GM23248 (cell line): ENCODE measurements at regions not wholly inside any gene's neighbourhood (a gene's known extent, or its start where the extent isn't known, plus 50 kb on each side); places are given as distances from the start of the nearest gene placed in this dataset.

Experiments used
- DNase-seq: peaks from one replicate; pipeline ENCODE4 v3.0.0-alpha.2; 2015
- H2AFZ ChIP-seq: fragments of 200-600 bp; sonication (generic); 2 replicates; pipeline ENCODE4 v1.6.1; 2016; ENCODE audit warnings: antibody characterized with exemption
- H3F3A ChIP-seq: fragments of 200-600 bp; sonication (generic); 2 replicates; pipeline ENCODE4 v1.6.1; 2016; ENCODE audit warnings: mild to moderate bottlenecking, antibody characterized with exemption, mixed run types; ENCODE audit not compliant: insufficient read depth
- H3K27ac ChIP-seq: fragments of 200-600 bp; sonication (generic); 2 replicates; pipeline ENCODE4 v1.5.1; 2016; ENCODE audit warnings: mild to moderate bottlenecking
- H3K27me3 ChIP-seq: fragments of 200-600 bp; sonication (generic); replicated peaks from 2 replicates; pipeline ENCODE4 v1.6.1; 2016; ENCODE audit warnings: mild to moderate bottlenecking; ENCODE audit not compliant: insufficient read depth
- H3K36me3 ChIP-seq: fragments of 200-600 bp; sonication (generic); 2 replicates; pipeline ENCODE4 v1.6.1; 2016; ENCODE audit warnings: low read depth, mild to moderate bottlenecking
- H3K4me1 ChIP-seq: fragments of 200-600 bp; sonication (generic); 2 replicates; pipeline ENCODE4 v1.6.1; 2016; ENCODE audit warnings: mild to moderate bottlenecking; ENCODE audit not compliant: insufficient read depth
- H3K4me2 ChIP-seq: fragments of 200-600 bp; sonication (generic); one replicate; pipeline ENCODE4 v1.6.1; 2016; ENCODE audit warnings: mild to moderate bottlenecking; ENCODE audit not compliant: unreplicated experiment
- H3K4me3 ChIP-seq: fragments of 200-600 bp; sonication (generic); 2 replicates; pipeline ENCODE4 v1.5.1; 2016; ENCODE audit warnings: mild to moderate bottlenecking
- H3K79me2 ChIP-seq: fragments of 200-600 bp; sonication (generic); 2 replicates; pipeline ENCODE4 v1.6.1; 2016; ENCODE audit warnings: mild to moderate bottlenecking; ENCODE audit not compliant: insufficient read depth
- H3K9ac ChIP-seq: fragments of 200-600 bp; sonication (generic); 2 replicates; pipeline ENCODE4 v1.6.1; 2016; ENCODE audit warnings: mild to moderate bottlenecking
- H3K9me2 ChIP-seq: fragments of 200-600 bp; sonication (generic); 2 replicates; pipeline ENCODE4 v1.6.1; 2016; ENCODE audit warnings: mixed run types, mild to moderate bottlenecking, moderate library complexity; ENCODE audit not compliant: insufficient read depth
- H3K9me3 ChIP-seq: fragments of 200-600 bp; sonication (generic); one replicate; pipeline ENCODE4 v1.6.1; 2017; ENCODE audit warnings: low read depth
- H4K20me1 ChIP-seq: fragments of 200-600 bp; sonication (generic); 2 replicates; pipeline ENCODE4 v1.6.0; 2016; ENCODE audit not compliant: insufficient read depth
- EZH2 ChIP-seq: fragments of 200-600 bp; sonication (generic); IDR thresholded peaks from 2 replicates; pipeline ENCODE4 v1.6.1; 2018; ENCODE audit warnings: antibody characterized with exemption, mild to moderate bottlenecking; ENCODE audit not compliant: insufficient read depth, poor library complexity, severe bottlenecking
- EZH2phosphoT487 ChIP-seq: fragments of 200-600 bp; sonication (generic); IDR thresholded peaks from 2 replicates; pipeline ENCODE4 v1.6.1; 2018; ENCODE audit warnings: antibody characterized with exemption, moderate library complexity, mild to moderate bottlenecking, low read depth; ENCODE audit not compliant: insufficient read depth
- WGBS, 2 experiments: methylation state at CpG; one replicate each; pipeline ENCODE4 v1.1.6; 2015 to 2017; ENCODE audit warnings: low lambda C conversion rate in 2 of 2, low coverage in 1 of 2; ENCODE audit errors: missing lambda C conversion rate in 2 of 2; 5-methylcytosine and 5-hydroxymethylcytosine counted together
- in situ Hi-C: fragments of 300-500 bp; cut with MboI; formaldehyde crosslinking; loops from 2 replicates; pipeline ENCODE4 v1.15.0; 2020

DNA sequence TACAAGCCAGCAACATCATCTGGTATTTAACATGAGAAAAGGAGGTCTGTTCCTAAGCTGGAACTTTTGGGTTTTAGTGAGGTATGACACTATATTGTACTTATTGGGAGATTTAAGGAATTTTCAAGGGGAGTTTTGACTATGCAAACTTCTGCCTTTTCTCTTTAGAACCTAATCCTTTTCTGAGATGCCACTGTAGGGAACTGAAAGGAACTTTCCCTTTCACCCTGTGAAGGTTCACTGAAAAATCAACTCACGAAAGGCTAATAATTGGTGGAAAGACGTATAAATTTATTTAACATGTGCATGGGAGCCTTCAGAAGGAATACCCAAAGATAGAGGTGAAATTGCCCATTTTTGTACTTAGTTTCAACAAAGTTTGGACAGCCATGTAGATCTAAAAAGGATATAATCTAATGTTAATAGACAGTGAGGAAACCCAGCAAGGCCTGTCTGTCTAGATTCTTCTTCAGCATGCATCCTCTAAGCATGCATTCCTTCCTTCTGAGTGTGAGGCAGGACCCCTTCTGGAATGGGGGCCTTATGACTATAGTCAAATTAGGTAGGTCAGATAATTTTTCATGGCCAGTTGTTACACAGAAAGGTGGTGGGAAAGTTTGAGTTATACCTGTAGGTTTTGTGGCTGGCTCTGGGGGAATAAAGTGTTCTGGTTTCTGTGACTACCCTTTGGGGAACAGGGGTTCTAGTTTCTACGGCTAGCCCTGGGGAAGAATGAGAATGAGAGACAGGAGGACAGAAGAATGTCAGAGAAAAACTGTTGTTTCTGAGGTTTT is 200.3 kb downstream of the C9orf152 start:
- no peaks in the 10 kb centered on the region for H3K4me1 ChIP-seq
- no peak overlapping the region for H2AFZ ChIP-seq
- no peak overlapping the region for H3K4me2 ChIP-seq
- no peak for TF ChIP-seq EZH2phosphoT487
- TF ChIP-seq EZH2: no peak
- WGBS, 2 experiments: 93 to 97% methylated on average over 3 of the region's 3 CpGs
- H3K27me3 ChIP-seq: no peaks in the 10 kb centered on the region
- no peaks in the 10 kb centered on the region for H3K9me2 ChIP-seq
- DNase-seq: no peak
- H3K4me3 ChIP-seq: no peak overlapping the region
- no peaks in the 10 kb centered on the region for H3F3A ChIP-seq
- H3K36me3 ChIP-seq: no peaks in the 10 kb centered on the region
- H3K9me3 ChIP-seq: no peaks in the 10 kb centered on the region
- H3K9ac ChIP-seq: no peak overlapping the region
- H3K27ac ChIP-seq: no peak overlapping the region
- in situ Hi-C loops: no loop called here
- H4K20me1 ChIP-seq: no peaks in the 10 kb centered on the region
- H3K79me2 ChIP-seq: no peaks in the 10 kb centered on the region

DNA sequence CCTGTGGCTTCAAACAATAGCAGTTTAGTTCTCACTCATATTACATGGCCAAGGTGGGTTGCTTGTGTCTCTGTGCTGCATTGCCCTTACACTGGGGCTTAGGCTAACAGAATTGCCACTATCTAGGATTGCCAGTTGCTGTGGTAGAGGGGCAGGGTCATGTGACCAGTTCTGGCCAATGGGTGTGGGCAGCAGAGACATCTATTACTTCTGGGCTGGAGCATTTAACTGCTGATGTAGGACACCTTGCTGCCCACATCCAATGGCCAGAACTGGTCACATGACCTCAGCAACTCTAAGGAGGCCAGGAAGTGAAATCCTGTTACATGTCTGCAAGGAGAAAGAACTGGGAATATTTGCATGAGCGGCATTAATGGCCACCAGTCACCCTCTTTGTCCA is 199.3 kb downstream of the C9orf152 start:
- no peaks in the 10 kb centered on the region for H4K20me1 ChIP-seq
- no peak overlapping the region for H3K27ac ChIP-seq
- H2AFZ ChIP-seq: no peak overlapping the region
- no peaks in the 10 kb centered on the region for H3K4me1 ChIP-seq
- no peak for TF ChIP-seq EZH2phosphoT487
- TF ChIP-seq EZH2: no peak
- H3K27me3 ChIP-seq: no peaks in the 10 kb centered on the region
- 96 to 100% methylated on average over 1 of the region's 1 CpG for WGBS, 2 experiments
- no peaks in the 10 kb centered on the region for H3K36me3 ChIP-seq
- no peak for DNase-seq
- H3F3A ChIP-seq: no peaks in the 10 kb centered on the region
- no peak overlapping the region for H3K4me3 ChIP-seq
- H3K4me2 ChIP-seq: no peak overlapping the region
- H3K9ac ChIP-seq: no peak overlapping the region
- H3K79me2 ChIP-seq: no peaks in the 10 kb centered on the region
- no peaks in the 10 kb centered on the region for H3K9me3 ChIP-seq
- no peaks in the 10 kb centered on the region for H3K9me2 ChIP-seq
- in situ Hi-C loops: no loop called here

DNA sequence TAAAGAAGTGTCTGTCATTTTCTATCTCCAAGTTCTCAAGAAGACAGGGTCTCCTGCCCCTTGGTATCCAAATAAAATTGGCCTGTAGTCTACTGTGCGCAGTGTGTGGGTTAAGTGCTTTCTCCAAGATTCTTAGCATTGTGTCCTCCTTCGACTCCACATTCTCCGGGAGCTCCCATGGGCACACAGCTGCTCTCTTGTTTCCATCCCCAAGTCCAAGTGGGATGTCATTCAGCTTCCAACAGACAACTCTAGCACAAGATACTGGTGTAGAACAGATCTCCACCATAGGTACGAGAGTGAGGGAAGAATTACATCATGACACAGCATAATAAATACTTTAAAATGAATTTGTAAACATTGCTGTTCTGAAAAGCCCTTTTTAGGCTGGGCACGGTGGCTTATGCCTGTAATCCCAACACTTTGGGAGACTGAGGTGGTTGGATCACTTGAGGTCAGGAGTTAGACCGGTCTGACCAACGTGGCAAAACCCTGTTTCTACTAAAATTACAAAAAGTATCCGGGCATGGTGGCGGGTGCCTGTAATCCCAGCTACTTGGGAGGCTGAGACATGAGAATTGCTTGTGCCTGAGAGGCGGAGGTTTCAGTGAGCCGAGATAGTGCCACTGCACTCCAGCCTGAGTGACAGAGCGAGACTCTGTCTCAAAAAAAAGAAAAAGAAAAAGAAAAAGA is 196.2 kb downstream of the C9orf152 start:
- H3K4me3 ChIP-seq: no peak overlapping the region
- no peak overlapping the region for H2AFZ ChIP-seq
- no peak overlapping the region for H3K9ac ChIP-seq
- in situ Hi-C loops: no loop called here
- no peak overlapping the region for H3K4me2 ChIP-seq
- 97 to 98% methylated on average over 12 of the region's 12 CpGs for WGBS, 2 experiments
- H3K9me3 ChIP-seq: no peaks in the 10 kb centered on the region
- H3K4me1 ChIP-seq: peaks cover 14% of the 10 kb centered on the region
- H3F3A ChIP-seq: peaks cover 18% of the 10 kb centered on the region
- no peaks in the 10 kb centered on the region for H3K9me2 ChIP-seq
- H3K79me2 ChIP-seq: no peaks in the 10 kb centered on the region
- no peak overlapping the region for H3K27ac ChIP-seq
- no peaks in the 10 kb centered on the region for H4K20me1 ChIP-seq
- TF ChIP-seq EZH2 (no peak), EZH2phosphoT487 (no peak)
- no peaks in the 10 kb centered on the region for H3K27me3 ChIP-seq
- no peaks in the 10 kb centered on the region for H3K36me3 ChIP-seq
- no peak for DNase-seq

DNA sequence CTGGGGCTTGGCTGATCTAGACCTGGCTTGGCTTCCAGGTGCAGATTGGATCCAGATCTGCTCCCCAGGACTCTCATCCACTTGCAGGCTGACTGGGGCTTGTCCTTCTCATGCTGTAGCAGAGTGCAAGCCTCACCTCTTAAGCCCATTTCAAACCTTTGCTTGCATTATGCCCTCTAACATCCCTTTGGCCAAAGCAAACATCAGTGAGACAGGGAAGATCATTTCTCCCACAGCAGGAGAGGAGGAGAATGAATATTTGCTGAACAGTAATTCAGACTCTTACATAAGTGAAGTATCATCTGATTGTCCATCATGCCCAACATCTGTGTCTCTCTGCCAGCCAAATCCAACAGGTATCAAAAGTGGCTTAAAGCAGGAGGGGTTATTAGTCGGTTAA is 194.9 kb downstream of the C9orf152 start:
- no peaks in the 10 kb centered on the region for H3K36me3 ChIP-seq
- no peak overlapping the region for H3K4me2 ChIP-seq
- WGBS, 2 experiments: 100% methylated on average over 1 of the region's 1 CpG
- TF ChIP-seq EZH2phosphoT487: no peak
- TF ChIP-seq EZH2: no peak
- H3K27ac ChIP-seq: no peak overlapping the region
- no peaks in the 10 kb centered on the region for H3K9me3 ChIP-seq
- H3K4me3 ChIP-seq: no peak overlapping the region
- no peaks in the 10 kb centered on the region for H4K20me1 ChIP-seq
- H2AFZ ChIP-seq: no peak overlapping the region
- in situ Hi-C loops: no loop called here
- H3K9ac ChIP-seq: no peak overlapping the region
- H3F3A ChIP-seq: peaks cover 25% of the 10 kb centered on the region
- no peaks in the 10 kb centered on the region for H3K9me2 ChIP-seq
- no peaks in the 10 kb centered on the region for H3K27me3 ChIP-seq
- no peak for DNase-seq
- H3K79me2 ChIP-seq: no peaks in the 10 kb centered on the region
- H3K4me1 ChIP-seq: peaks cover 16% of the 10 kb centered on the region
